Uterus (tissue), 2 donors: ENCODE measurements at regions not wholly inside any gene's neighbourhood (a gene's known extent, or its start where the extent isn't known, plus 50 kb on each side); places are given as distances from the start of the nearest gene placed in this dataset.

Source experiments
- CTCF ChIP-seq, 4 experiments: fragments of 200-600 bp in 2 of 4; fragments of 450-650 bp in 2 of 4; sonication (generic) in 2 of 4; IDR thresholded peaks; one replicate each; pipeline ENCODE4 v1.5.1; 2016 to 2019; ENCODE audit warnings: antibody characterized with exemption in 4 of 4, mild to moderate bottlenecking in 2 of 4, moderate library complexity in 1 of 4
- POLR2A ChIP-seq, 2 donors: fragments of 450-650 bp; IDR thresholded peaks; one replicate each; pipeline ENCODE4 v1.6.1; 2016; ENCODE audit warnings: antibody characterized with exemption in 2 of 2, mild to moderate bottlenecking in 1 of 2, moderate library complexity in 1 of 2

GRCh38 chr13:74646091-74646490 lies 511.9 kb upstream of the KLF12 start:
- TF ChIP-seq CTCF (IDR thresholded peaks at IDR 0.05), result no peak
- no peak for TF ChIP-seq POLR2A (IDR thresholded peaks at IDR 0.05)
